Endodermal cell (in vitro differentiated cells): ENCODE measurements at regions not wholly inside any gene's neighbourhood (a gene's known extent, or its start where the extent isn't known, plus 50 kb on each side); places are given as distances from the start of the nearest gene placed in this dataset.

Source experiments
- DNase-seq: peaks from one replicate; pipeline ENCODE4 v3.0.0-alpha.2; 2017
- H3K27ac ChIP-seq: 2 replicates; pipeline ENCODE4 v1.5.1; 2013; ENCODE audit warnings: mild to moderate bottlenecking, low read depth, low read length, moderate library complexity
- H3K27me3 ChIP-seq: 2 replicates; pipeline ENCODE4 v1.6.1; 2013; ENCODE audit warnings: mild to moderate bottlenecking, low read length, moderate library complexity; ENCODE audit not compliant: insufficient read depth, control insufficient read depth, poor library complexity, severe bottlenecking
- H3K36me3 ChIP-seq: 2 replicates; pipeline ENCODE4 v1.7.0; 2013; ENCODE audit warnings: mild to moderate bottlenecking, low read length, moderate library complexity; ENCODE audit not compliant: control insufficient read depth, insufficient read depth
- H3K4me1 ChIP-seq: one replicate; pipeline ENCODE4 v1.7.0; 2013; ENCODE audit warnings: low read length; ENCODE audit not compliant: control insufficient read depth, insufficient read depth
- H3K4me3 ChIP-seq: 2 replicates; pipeline ENCODE4 v1.5.1; 2013; ENCODE audit warnings: mild to moderate bottlenecking, low read length, moderate library complexity
- H3K9ac ChIP-seq: 2 replicates; pipeline ENCODE4 v1.6.1; 2013; ENCODE audit warnings: mild to moderate bottlenecking, low read length, moderate library complexity; ENCODE audit not compliant: poor library complexity, severe bottlenecking; ENCODE audit errors: extremely low read depth
- H3K9me3 ChIP-seq: 2 replicates; pipeline ENCODE4 v1.6.1; 2013; ENCODE audit warnings: mild to moderate bottlenecking, low read length, moderate library complexity; ENCODE audit not compliant: control insufficient read depth
- H3K27ac Mint-ChIP-seq: 2 replicates; pipeline ENCODE4 v1.8.0; 2020; ENCODE audit warnings: mixed read lengths
- H3K27me3 Mint-ChIP-seq: 2 replicates; pipeline ENCODE4 v1.8.0; 2021; ENCODE audit warnings: mild to moderate bottlenecking, mixed read lengths; ENCODE audit not compliant: insufficient read depth
- H3K36me3 Mint-ChIP-seq: 2 replicates; pipeline ENCODE4 v1.8.0; 2020; ENCODE audit warnings: low read depth, mixed read lengths
- H3K4me1 Mint-ChIP-seq: 2 replicates; pipeline ENCODE4 v1.8.0; 2020; ENCODE audit warnings: mixed read lengths
- H3K4me3 Mint-ChIP-seq: 2 replicates; pipeline ENCODE4 v1.8.0; 2020; ENCODE audit warnings: mild to moderate bottlenecking, moderate library complexity, mixed read lengths
- H3K9me3 Mint-ChIP-seq: 2 replicates; pipeline ENCODE4 v1.8.0; 2020; ENCODE audit warnings: mild to moderate bottlenecking, mixed read lengths
- CTCF ChIP-seq: fragments of 200-600 bp; sonication (generic); conservative IDR thresholded peaks from 2 replicates; pipeline ENCODE4 v1.5.0; 2021; ENCODE audit warnings: antibody characterized with exemption, mild to moderate bottlenecking
- WGBS, 2 experiments: methylation state at CpG; one replicate each; pipeline versions ENCODE4 v1.1.5 to v1.1.7; 2013; ENCODE audit warnings: missing lambda C conversion rate in 2 of 2, mixed read lengths in 1 of 2; ENCODE audit not compliant: insufficient coverage in 1 of 2, insufficient read length in 1 of 2; 5-methylcytosine and 5-hydroxymethylcytosine counted together

- Histone ChIP-seq H3K36me3 (no peaks in the 10 kb centered on the region), H3K27me3 (no peaks in the 10 kb centered on the region), H3K4me1 (peaks cover 3% of the 10 kb centered on the region), H3K4me3 (no peak overlapping the region), H3K9ac (no peak overlapping the region), H3K27ac (no peak overlapping the region), H3K9me3 (peaks cover 6% of the 10 kb centered on the region)
- no peak for DNase-seq
- TF ChIP-seq CTCF = no peak
- Mint-ChIP-seq H3K27me3 (no peaks in the 10 kb centered on the region), H3K4me1 (peaks cover 10% of the 10 kb centered on the region), H3K36me3 (no peaks in the 10 kb centered on the region), H3K4me3 (no peak overlapping the region), H3K27ac (no peak overlapping the region), H3K9me3 (peaks cover 9% of the 10 kb centered on the region)
- 91 to 92% methylated on average over 7 to 8 of the region's 8 CpGs for WGBS, 2 experiments
Measured at GRCh38 chr1:96983866-96984265, 262.3 kb downstream of the PTBP2 start.

GRCh38 chr1:96987186-96987703 lies 265.7 kb downstream of the PTBP2 start:
- no peak overlapping the region for H3K4me3 ChIP-seq
- Mint-ChIP-seq H3K4me1 (peaks cover 19% of the 10 kb centered on the region), H3K27ac (no peak overlapping the region), H3K27me3 (no peaks in the 10 kb centered on the region), H3K4me3 (no peak overlapping the region), H3K9me3 (peaks cover 9% of the 10 kb centered on the region), H3K36me3 (no peaks in the 10 kb centered on the region)
- no peaks in the 10 kb centered on the region for H3K27me3 ChIP-seq
- 96% methylated on average over 5 of the region's 5 CpGs; no CpG with 5 or more reads in 1 of the 2 experiments for WGBS, 2 experiments
- no peak overlapping the region for H3K27ac ChIP-seq
- H3K9me3 ChIP-seq = peaks cover 6% of the 10 kb centered on the region
- no peak for DNase-seq
- H3K4me1 ChIP-seq = peaks cover 10% of the 10 kb centered on the region
- no peak overlapping the region for H3K9ac ChIP-seq
- no peak for TF ChIP-seq CTCF
- H3K36me3 ChIP-seq = no peaks in the 10 kb centered on the region

DNA sequence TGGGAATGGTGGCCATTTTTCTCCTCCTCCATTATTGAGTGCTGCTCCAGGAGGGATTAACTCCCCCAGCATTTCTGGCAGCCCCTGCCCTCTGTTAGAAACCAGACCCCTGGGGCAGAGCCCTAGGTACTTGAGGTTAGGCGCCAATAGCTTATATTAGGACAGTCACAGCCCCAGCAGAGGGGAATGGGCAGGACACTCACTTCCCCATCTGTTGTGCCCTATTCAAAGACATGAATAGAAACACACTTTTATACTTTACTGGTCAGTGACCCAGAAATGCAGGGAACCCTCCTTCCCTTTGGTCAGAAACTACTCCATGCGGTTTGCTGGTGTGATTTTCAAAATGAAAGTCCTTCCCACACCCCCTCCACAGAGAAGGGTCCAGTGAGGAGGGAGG lies 267.7 kb downstream of the PTBP2 start:
- Histone ChIP-seq H3K4me1 (peaks cover 10% of the 10 kb centered on the region), H3K4me3 (no peak overlapping the region), H3K27me3 (no peaks in the 10 kb centered on the region), H3K36me3 (no peaks in the 10 kb centered on the region), H3K9ac (no peak overlapping the region), H3K9me3 (peaks cover 6% of the 10 kb centered on the region), H3K27ac (no peak overlapping the region)
- Mint-ChIP-seq H3K4me1 (peaks cover 24% of the 10 kb centered on the region), H3K27ac (no peak overlapping the region), H3K27me3 (peaks cover 2% of the 10 kb centered on the region), H3K9me3 (peaks cover 9% of the 10 kb centered on the region), H3K4me3 (no peak overlapping the region), H3K36me3 (no peaks in the 10 kb centered on the region)
- TF ChIP-seq CTCF = no peak
- 96% methylated on average over 2 of the region's 2 CpGs; no CpG with 5 or more reads in 1 of the 2 experiments for WGBS, 2 experiments
- DNase-seq = no peak
